Epithelial cell of esophagus (primary cell): ENCODE measurements at regions not wholly inside any gene's neighbourhood (a gene's known extent, or its start where the extent isn't known, plus 50 kb on each side); places are given as distances from the start of the nearest gene placed in this dataset.

ENCODE experiments used
- DNase-seq: peaks from one replicate; pipeline ENCODE4 v3.0.0; 2010; ENCODE audit warnings: low read depth
- H3K4me3 ChIP-seq: 2 replicates; pipeline ENCODE4 v1.5.1; 2011; ENCODE audit warnings: mild to moderate bottlenecking, low read length, control low read depth
- TF ChIP-seq, protein P1 (sequence below): IDR thresholded peaks from 2 replicates; pipeline ENCODE4 v1.5.1; 2011; ENCODE audit warnings: low read depth, mild to moderate bottlenecking, low read length, control low read depth, inconsistent platforms; ENCODE audit not compliant: insufficient read depth; ENCODE audit errors: missing control alignments

DNA sequence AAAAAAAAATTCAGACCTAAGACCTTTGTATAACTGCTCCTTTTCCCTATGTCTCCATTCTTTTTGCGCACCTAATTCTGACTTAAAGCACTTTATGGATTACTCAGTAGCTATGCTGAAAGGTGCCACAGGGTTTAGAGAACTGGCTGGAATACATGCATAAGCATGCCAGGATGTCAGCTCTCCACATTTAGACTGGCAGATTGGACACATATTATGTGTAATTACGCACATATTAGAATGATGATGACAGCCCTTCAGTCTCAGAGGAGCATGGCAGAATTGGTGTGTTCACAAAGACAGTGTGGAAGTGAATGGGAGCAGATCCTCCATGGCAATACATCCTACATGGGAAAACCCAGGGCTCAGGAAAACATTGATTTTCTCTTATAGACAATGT lies 108.1 kb upstream of the LSAMP start:
- no peak overlapping the region for H3K4me3 ChIP-seq
- no peak for DNase-seq
- TF ChIP-seq, protein P1, sequence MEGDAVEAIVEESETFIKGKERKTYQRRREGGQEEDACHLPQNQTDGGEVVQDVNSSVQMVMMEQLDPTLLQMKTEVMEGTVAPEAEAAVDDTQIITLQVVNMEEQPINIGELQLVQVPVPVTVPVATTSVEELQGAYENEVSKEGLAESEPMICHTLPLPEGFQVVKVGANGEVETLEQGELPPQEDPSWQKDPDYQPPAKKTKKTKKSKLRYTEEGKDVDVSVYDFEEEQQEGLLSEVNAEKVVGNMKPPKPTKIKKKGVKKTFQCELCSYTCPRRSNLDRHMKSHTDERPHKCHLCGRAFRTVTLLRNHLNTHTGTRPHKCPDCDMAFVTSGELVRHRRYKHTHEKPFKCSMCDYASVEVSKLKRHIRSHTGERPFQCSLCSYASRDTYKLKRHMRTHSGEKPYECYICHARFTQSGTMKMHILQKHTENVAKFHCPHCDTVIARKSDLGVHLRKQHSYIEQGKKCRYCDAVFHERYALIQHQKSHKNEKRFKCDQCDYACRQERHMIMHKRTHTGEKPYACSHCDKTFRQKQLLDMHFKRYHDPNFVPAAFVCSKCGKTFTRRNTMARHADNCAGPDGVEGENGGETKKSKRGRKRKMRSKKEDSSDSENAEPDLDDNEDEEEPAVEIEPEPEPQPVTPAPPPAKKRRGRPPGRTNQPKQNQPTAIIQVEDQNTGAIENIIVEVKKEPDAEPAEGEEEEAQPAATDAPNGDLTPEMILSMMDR: no peak

DNA sequence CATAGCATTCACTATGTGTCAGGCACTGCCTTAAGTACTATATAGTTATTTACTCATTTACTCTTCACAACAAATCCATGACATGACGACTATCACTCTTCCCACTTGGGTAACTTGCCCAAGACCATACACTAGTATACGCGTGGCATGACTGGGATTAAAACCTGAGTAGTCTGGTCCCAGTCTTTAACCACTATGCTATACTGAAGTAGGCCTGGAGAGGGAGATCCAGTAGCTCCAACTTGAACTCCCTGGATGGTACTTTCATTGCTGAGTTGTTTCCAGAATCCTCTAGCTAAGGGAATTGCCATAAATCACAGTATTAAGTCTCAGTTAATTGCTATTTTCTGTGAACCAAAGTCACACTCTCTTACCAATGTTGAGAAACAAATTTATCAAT lies 116.2 kb upstream of the LSAMP start:
- no peak for DNase-seq
- H3K4me3 ChIP-seq: no peak overlapping the region
- TF ChIP-seq, protein P1: no peak

DNA sequence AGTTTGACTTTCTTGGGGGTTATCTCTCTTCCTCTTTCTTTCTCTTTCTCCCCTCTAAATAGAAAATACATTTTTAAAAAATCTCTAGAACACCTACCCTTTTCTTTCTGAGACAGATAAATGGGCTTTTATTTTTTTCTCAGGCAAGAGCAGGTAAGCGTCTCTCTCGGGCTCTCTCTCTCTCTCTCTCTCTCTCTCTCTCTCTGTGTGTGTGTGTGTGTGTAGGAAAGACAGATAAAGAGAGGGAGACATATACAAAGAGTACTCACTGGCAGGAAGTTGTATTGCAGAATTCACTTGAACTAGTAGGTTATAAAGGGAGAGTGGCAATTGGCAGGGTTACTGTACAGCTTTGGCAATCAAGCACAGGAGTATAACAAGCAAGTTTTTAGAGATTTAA lies 118.1 kb upstream of the LSAMP start:
- TF ChIP-seq, protein P1: no peak
- DNase-seq: no peak
- no peak overlapping the region for H3K4me3 ChIP-seq

DNA sequence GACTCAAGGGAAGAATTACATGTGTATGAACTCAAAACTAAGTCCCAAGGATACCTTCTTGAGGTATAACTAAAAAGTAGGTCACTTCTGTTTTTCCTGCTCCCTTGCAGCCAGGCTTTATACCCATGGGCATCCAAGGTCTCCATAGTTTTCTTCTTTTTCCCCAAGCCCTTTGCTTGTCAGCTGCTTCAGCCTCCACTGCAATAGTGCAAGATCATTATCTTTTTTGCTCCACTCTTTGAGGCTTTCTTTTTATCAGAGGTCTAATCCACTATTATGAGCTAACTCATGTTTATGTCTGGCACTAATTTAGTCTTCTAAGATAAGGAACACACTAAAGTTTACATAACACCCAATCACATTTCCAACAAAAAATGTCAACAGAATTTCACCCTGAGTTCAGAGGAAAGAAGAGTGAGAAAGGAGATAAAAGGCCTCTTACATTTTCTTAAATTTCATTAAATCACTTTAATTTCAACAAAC lies 121.2 kb upstream of the LSAMP start:
- TF ChIP-seq, protein P1: no peak
- no peak for DNase-seq
- H3K4me3 ChIP-seq: no peak overlapping the region

DNA sequence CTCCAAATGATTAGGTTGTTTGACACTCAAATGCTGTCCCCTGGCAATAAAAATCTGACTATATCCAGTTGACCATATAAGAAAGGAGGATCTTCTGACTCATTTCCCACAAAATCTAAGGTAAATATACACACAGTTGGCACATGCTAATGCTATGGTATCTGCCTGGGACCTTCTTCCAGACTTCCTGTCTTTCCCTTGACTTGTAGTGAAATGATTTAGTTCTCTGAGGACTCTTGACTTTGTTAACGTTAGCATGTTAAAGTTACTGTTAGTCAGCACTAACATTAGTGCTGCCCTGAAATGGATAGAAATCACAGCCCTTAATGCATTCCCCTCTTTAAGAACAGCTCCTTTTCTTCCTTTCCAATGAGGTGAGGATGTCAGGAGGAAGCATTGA lies 124.3 kb upstream of the LSAMP start:
- no peak overlapping the region for H3K4me3 ChIP-seq
- no peak for DNase-seq
- TF ChIP-seq, protein P1: no peak

DNA sequence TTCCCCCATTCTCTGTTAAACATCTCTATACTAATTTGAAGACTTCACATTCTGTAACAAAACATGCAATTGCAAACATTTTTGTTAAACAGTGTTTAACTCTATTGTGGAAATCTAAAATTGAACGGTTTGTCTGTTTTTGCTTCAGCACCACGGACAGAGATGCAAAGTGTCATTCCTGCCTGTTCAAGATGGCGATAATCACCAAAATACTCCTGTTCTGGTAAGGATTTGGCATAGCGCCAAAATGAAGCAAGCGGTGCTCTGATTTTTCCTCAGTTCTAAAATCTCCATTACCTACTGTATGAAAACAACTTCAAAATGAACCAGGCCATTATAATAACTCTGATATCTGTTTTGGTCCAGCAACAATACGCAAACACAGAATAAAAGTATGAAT lies 129.7 kb upstream of the TUSC7 start:
- no peak overlapping the region for H3K4me3 ChIP-seq
- peak; percentile 25 for DNase-seq
- TF ChIP-seq, protein P1: no peak

DNA sequence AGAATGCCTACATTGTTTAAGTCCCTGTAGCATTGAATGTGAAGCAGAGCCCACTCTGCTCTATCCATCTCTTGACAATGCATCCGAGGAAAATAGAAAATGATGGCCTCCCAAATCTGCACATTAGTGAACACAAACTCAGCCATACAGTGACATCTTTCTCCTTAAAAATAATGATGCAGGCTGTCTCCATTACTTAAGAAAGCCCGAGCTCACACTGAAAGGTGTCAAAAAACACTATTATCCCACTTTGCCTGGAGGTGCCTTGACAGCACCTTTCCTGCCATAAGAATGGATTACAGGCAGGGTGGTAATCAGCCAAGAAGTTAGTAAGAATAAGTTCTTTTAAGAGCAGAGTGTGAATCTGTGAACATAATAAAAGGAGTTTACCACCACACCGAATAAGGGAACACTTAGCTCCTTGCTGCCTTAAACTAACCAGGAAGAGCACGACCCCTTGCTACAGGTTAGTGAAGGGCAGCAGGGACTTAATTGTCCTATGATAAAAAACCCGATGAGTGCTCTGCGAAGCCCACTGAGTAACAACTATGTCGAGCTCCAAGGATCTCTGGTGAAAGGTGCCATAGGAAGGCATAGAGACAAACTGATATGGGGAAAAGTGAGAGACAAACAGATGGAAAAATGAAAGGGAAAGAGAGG lies 123.2 kb upstream of the TUSC7 start:
- TF ChIP-seq, protein P1: no peak
- DNase-seq: no peak
- no peak overlapping the region for H3K4me3 ChIP-seq
